Endothelial cell (in vitro differentiated cells): ENCODE measurements at regions not wholly inside any gene's neighbourhood (a gene's known extent, or its start where the extent isn't known, plus 50 kb on each side); places are given as distances from the start of the nearest gene placed in this dataset.

Experiments
- DNase-seq: peaks from one replicate; pipeline ENCODE4 v3.0.0; 2021; ENCODE audit warnings: low spot score
- H3K27ac Mint-ChIP-seq: one replicate; pipeline ENCODE4 v1.8.0; 2021; ENCODE audit warnings: mixed read lengths, inconsistent platforms; ENCODE audit not compliant: unreplicated experiment
- H3K27me3 Mint-ChIP-seq: one replicate; pipeline ENCODE4 v1.8.0; 2021; ENCODE audit warnings: mild to moderate bottlenecking, moderate library complexity, mixed read lengths, inconsistent platforms; ENCODE audit not compliant: unreplicated experiment
- H3K36me3 Mint-ChIP-seq: one replicate; pipeline ENCODE4 v1.8.0; 2021; ENCODE audit warnings: mild to moderate bottlenecking, low read depth, mixed read lengths, inconsistent platforms; ENCODE audit not compliant: unreplicated experiment
- H3K4me1 Mint-ChIP-seq: one replicate; pipeline ENCODE4 v1.8.0; 2021; ENCODE audit warnings: mild to moderate bottlenecking, mixed read lengths, inconsistent platforms; ENCODE audit not compliant: unreplicated experiment
- H3K4me3 Mint-ChIP-seq: one replicate; pipeline ENCODE4 v1.8.0; 2021; ENCODE audit warnings: mild to moderate bottlenecking, mixed read lengths, inconsistent platforms; ENCODE audit not compliant: unreplicated experiment
- H3K9me3 Mint-ChIP-seq: one replicate; pipeline ENCODE4 v1.8.0; 2021; ENCODE audit warnings: mixed read lengths, inconsistent platforms; ENCODE audit not compliant: unreplicated experiment
- TF ChIP-seq, protein P1 (sequence below): fragments of 200-600 bp; sonication (generic); IDR thresholded peaks from one replicate; pipeline ENCODE4 v1.5.0; 2021; ENCODE audit warnings: antibody characterized with exemption; ENCODE audit not compliant: unreplicated experiment

DNA sequence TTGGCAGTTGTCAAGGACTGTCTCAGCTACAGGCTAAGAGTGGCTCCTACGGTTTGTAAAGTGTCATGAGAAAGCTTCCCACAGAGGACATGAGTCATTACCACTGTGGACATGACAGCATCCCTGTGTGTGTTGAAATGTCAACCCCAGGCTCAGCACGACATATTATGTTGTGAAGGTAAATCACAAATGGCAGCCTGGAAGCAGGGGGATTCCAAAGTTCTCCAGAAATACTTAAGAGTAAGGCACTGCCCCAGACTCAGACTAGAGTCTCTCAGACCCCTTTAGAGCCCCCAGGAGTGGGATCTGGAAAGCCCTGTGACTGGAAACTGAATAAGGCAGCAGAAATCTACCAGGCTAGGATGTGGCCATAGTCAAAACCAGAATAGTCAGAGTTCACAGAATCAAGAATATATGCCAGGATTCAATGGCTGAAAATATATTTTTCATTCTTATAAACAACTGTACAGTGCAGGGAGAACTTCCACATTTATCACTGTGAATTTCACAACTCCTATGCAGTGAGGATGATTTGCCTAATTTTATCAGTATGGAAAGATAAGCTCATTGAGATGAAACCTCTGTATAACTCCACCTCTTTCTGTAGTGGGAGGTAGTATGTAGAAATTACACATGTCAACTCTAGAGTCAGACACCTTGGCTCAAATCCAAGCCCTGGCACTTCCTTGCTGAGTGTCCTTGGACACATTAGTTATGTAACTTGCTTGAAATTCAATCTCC, 237.1 kb upstream of the CFAP20DC start:
- Mint-ChIP-seq H3K27ac (no peak overlapping the region), H3K27me3 (peaks cover 2% of the 10 kb centered on the region), H3K36me3 (peaks cover 4% of the 10 kb centered on the region), H3K9me3 (no peaks in the 10 kb centered on the region), H3K4me3 (no peak overlapping the region), H3K4me1 (no peaks in the 10 kb centered on the region)
- no peak for DNase-seq
- TF ChIP-seq, protein P1, sequence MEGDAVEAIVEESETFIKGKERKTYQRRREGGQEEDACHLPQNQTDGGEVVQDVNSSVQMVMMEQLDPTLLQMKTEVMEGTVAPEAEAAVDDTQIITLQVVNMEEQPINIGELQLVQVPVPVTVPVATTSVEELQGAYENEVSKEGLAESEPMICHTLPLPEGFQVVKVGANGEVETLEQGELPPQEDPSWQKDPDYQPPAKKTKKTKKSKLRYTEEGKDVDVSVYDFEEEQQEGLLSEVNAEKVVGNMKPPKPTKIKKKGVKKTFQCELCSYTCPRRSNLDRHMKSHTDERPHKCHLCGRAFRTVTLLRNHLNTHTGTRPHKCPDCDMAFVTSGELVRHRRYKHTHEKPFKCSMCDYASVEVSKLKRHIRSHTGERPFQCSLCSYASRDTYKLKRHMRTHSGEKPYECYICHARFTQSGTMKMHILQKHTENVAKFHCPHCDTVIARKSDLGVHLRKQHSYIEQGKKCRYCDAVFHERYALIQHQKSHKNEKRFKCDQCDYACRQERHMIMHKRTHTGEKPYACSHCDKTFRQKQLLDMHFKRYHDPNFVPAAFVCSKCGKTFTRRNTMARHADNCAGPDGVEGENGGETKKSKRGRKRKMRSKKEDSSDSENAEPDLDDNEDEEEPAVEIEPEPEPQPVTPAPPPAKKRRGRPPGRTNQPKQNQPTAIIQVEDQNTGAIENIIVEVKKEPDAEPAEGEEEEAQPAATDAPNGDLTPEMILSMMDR, result no peak

DNA sequence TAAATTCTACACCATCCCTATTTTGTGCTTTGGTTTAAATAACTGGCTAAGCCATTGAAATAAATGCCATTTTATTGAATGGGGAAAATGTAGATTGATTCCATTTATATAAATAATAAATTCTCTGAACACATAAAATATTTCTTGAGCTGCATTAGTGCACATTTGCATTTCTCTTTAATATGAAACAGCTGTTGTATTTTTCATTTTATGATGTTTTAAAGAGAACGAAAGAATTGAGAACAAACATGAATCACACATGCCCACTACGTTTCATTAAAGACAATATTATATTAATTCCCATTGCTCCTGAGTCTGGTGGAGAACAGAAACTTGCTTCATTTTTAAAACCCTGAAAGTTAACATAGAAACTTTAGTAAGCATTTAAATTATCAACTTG, 235.7 kb upstream of the CFAP20DC start:
- Mint-ChIP-seq H3K4me1 (no peaks in the 10 kb centered on the region), H3K36me3 (peaks cover 4% of the 10 kb centered on the region), H3K27me3 (peaks cover 2% of the 10 kb centered on the region), H3K4me3 (no peak overlapping the region), H3K27ac (no peak overlapping the region), H3K9me3 (no peaks in the 10 kb centered on the region)
- DNase-seq, result no peak
- TF ChIP-seq, protein P1, result no peak

DNA sequence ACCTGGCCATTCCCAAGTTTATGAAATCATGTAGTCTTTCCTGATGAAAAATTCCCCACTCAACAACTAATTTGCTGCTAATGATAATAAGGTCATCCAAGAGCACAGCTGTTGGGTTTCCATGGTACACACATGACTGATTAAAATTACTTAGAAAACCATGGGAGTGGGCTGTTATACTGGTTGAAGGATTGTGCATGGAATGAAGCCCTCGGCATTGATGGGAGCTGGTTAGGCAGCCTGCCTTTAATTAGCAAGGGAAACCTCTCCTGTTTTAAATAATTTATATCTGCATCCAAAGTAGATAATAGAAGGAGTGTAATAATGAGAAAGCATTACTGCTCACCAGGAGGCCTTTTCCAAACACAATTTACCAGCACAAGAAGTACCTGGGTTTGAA, 235.1 kb upstream of the CFAP20DC start:
- Mint-ChIP-seq H3K4me3 (no peak overlapping the region), H3K9me3 (no peaks in the 10 kb centered on the region), H3K4me1 (no peaks in the 10 kb centered on the region), H3K27ac (no peak overlapping the region), H3K27me3 (no peaks in the 10 kb centered on the region), H3K36me3 (peaks cover 4% of the 10 kb centered on the region)
- TF ChIP-seq, protein P1, result no peak
- no peak for DNase-seq

DNA sequence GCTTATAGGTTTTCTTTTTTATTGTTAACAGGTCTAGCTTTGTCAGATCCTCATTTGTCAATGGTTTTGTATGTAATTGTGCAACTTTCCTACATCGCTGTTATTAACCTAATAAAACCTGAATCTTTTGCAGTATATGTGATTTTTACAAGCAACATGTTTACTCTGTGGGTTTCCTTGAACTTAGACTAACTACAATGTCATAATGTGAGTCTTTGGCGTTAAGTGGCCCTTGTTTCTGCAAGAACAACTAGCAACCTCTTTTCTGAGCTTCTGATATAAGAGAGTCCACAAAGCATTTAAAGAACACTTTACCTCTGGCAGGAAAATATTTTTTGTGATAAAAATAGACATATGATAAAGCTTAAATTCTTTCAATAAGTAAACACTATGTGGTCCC, 230.3 kb upstream of the CFAP20DC start:
- no peaks in the 10 kb centered on the region for H3K27me3 Mint-ChIP-seq
- no peak overlapping the region for H3K4me3 Mint-ChIP-seq
- TF ChIP-seq, protein P1, result no peak
- no peaks in the 10 kb centered on the region for H3K4me1 Mint-ChIP-seq
- no peaks in the 10 kb centered on the region for H3K9me3 Mint-ChIP-seq
- no peak overlapping the region for H3K27ac Mint-ChIP-seq
- H3K36me3 Mint-ChIP-seq, result peaks cover 4% of the 10 kb centered on the region
- no peak for DNase-seq

DNA sequence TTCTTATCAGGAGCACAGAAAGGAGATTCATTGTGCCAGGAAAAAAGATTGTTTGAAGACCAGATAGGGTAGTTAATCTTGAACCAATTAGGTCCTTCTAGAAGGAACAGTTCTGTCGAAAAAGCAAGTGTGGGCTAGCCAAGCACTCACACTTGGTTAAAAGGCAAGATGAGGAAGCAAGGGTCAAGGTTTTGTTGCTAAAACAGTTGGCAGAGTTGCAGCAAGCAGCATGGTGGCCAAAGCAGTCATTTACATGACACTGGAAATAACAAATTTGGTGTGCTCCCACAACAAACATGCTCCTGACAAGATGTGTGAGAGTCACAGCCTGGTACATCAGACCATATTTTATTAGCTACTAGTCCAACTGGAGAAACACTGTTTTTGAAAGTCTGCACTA, 228.0 kb upstream of the CFAP20DC start:
- Mint-ChIP-seq H3K4me1 (no peaks in the 10 kb centered on the region), H3K9me3 (no peaks in the 10 kb centered on the region), H3K4me3 (no peak overlapping the region), H3K36me3 (no peaks in the 10 kb centered on the region), H3K27me3 (no peaks in the 10 kb centered on the region), H3K27ac (no peak overlapping the region)
- no peak for DNase-seq
- TF ChIP-seq, protein P1, result no peak
